Stimulated activated CD8-positive, alpha-beta memory T cell treated with anti-CD3 and anti-CD28 coated beads, Interleukin-15, amount 100 ng/mL, for 48 hours (primary cell): ENCODE measurements at regions not wholly inside any gene's neighbourhood (a gene's known extent, or its start where the extent isn't known, plus 50 kb on each side); places are given as distances from the start of the nearest gene placed in this dataset.
"Not testable (repeated sequence)": the region's sequence is repeated elsewhere in the genome, so short reads cannot be mapped to it uniquely, and the experiment has no call there.

Experiments
- DNase-seq, 2 donors: peaks; one replicate each; pipeline ENCODE4 v3.0.0-alpha.2; 2020; ENCODE audit warnings: low read depth in 2 of 2

- DNase-seq: no peak
Measured at GRCh38 chr10:9362721-9363120, 1308.2 kb downstream of the GATA3 start.

GRCh38 chr10:9379183-9379582, 1324.7 kb downstream of the GATA3 start:
- no peak for DNase-seq

- DNase-seq: no peak
Measured at GRCh38 chr10:9381733-9382532, 1327.4 kb downstream of the GATA3 start.

GRCh38 chr10:9382533-9382866, 1328.0 kb downstream of the GATA3 start:
- DNase-seq: no peak

GRCh38 chr10:9390516-9390915, 1336.0 kb downstream of the GATA3 start:
- no peak for DNase-seq

GRCh38 chr10:9399275-9399983, 1344.9 kb downstream of the GATA3 start:
- DNase-seq: no peak

- not testable (repeated sequence) for DNase-seq
Measured at GRCh38 chr10:9402067-9402466, 1347.6 kb downstream of the GATA3 start.

GRCh38 chr10:9402507-9403195, 1348.2 kb downstream of the GATA3 start:
- not testable (repeated sequence) for DNase-seq

GRCh38 chr10:9407201-9407600, 1352.7 kb downstream of the GATA3 start:
- not testable (repeated sequence) for DNase-seq

GRCh38 chr10:9416331-9416730, 1361.8 kb downstream of the GATA3 start:
- no peak for DNase-seq

GRCh38 chr10:9419757-9420156, 1365.3 kb downstream of the GATA3 start:
- DNase-seq: no peak

- DNase-seq: no peak
Measured at GRCh38 chr10:9427209-9427608, 1372.7 kb downstream of the GATA3 start.

- DNase-seq: no peak
Measured at GRCh38 chr10:9437131-9437530, 1382.6 kb downstream of the GATA3 start.

GRCh38 chr10:9443758-9444157, 1389.3 kb downstream of the GATA3 start:
- no peak for DNase-seq

GRCh38 chr10:9449530-9449929, 1395.0 kb downstream of the GATA3 start:
- no peak for DNase-seq

- DNase-seq: no peak
Measured at GRCh38 chr10:9450801-9451200, 1396.3 kb downstream of the GATA3 start.

- no peak for DNase-seq
Measured at GRCh38 chr10:9451211-9451773, 1396.8 kb downstream of the GATA3 start.

- DNase-seq: no peak
Measured at GRCh38 chr10:9452056-9452455, 1397.6 kb downstream of the GATA3 start.

GRCh38 chr10:9453871-9454270, 1399.4 kb downstream of the GATA3 start:
- DNase-seq: not testable (repeated sequence)

- DNase-seq: no peak
Measured at GRCh38 chr10:9469663-9470205, 1415.2 kb downstream of the GATA3 start.

- no peak for DNase-seq
Measured at GRCh38 chr10:9470581-9470980, 1416.1 kb downstream of the GATA3 start.

GRCh38 chr10:9501944-9502343, 1447.5 kb downstream of the GATA3 start:
- no peak for DNase-seq
